GM12873 (cell line): ENCODE measurements at regions not wholly inside any gene's neighbourhood (a gene's known extent, or its start where the extent isn't known, plus 50 kb on each side); places are given as distances from the start of the nearest gene placed in this dataset.

Source experiments
- CTCF ChIP-seq: IDR thresholded peaks from 2 replicates; pipeline ENCODE4 v1.5.1; 2012; ENCODE audit warnings: low read depth, mild to moderate bottlenecking, moderate library complexity, low read length, control low read depth; ENCODE audit not compliant: insufficient read depth; ENCODE audit errors: missing control alignments

- TF ChIP-seq CTCF, result no peak
Observed at GRCh38 chr20:48445827-48446226, 382.0 kb downstream of the PREX1 start.

- no peak for TF ChIP-seq CTCF
Observed at GRCh38 chr20:48444249-48444648, 383.6 kb downstream of the PREX1 start.

- no peak for TF ChIP-seq CTCF
Observed at GRCh38 chr20:48440916-48441315, 386.9 kb downstream of the PREX1 start.

- TF ChIP-seq CTCF, result no peak
Observed at GRCh38 chr20:48437146-48437545, 390.7 kb downstream of the PREX1 start.

GRCh38 chr20:48433178-48433577 is 394.6 kb downstream of the PREX1 start:
- TF ChIP-seq CTCF, result no peak

GRCh38 chr20:48432494-48432832 is 395.3 kb downstream of the PREX1 start:
- TF ChIP-seq CTCF, result no peak

GRCh38 chr20:48431653-48432493 is 395.9 kb downstream of the PREX1 start:
- TF ChIP-seq CTCF, result no peak
